Transverse colon (tissue), 4 donors: ENCODE measurements at regions not wholly inside any gene's neighbourhood (a gene's known extent, or its start where the extent isn't known, plus 50 kb on each side); places are given as distances from the start of the nearest gene placed in this dataset.

Source experiments
- DNase-seq: peaks from one replicate; pipeline ENCODE4 v3.0.0-alpha.2; 2019
- H3K27ac ChIP-seq, 4 donors: fragments of 200-600 bp; sonication (generic); 2 replicates each; pipeline ENCODE4 v1.5.1; 2016 to 2018; ENCODE audit warnings: inconsistent platforms in 4 of 4
- H3K27me3 ChIP-seq: fragments of 200-600 bp; sonication (generic); 2 replicates; pipeline ENCODE4 v1.5.1; 2017; ENCODE audit warnings: inconsistent platforms
- H3K36me3 ChIP-seq, 4 donors: fragments of 200-600 bp; sonication (generic); 2 replicates each; pipeline ENCODE4 v1.5.1; 2017 to 2019; ENCODE audit warnings: inconsistent platforms in 4 of 4
- H3K4me1 ChIP-seq, 4 donors: fragments of 200-600 bp; sonication (generic); 2 replicates each; pipeline ENCODE4 v1.5.1; 2017 to 2020; ENCODE audit warnings: inconsistent platforms in 4 of 4
- H3K4me3 ChIP-seq, 4 donors: fragments of 200-600 bp; sonication (generic); 1 replicate in 1 of 4; 2 replicates in 3 of 4; pipeline versions ENCODE4 v1.5.1 to v1.6.1; 2017 to 2019; ENCODE audit warnings: inconsistent platforms in 4 of 4
- H3K9me3 ChIP-seq, 2 donors: fragments of 200-600 bp; sonication (generic); 2 replicates each; pipeline ENCODE4 v1.5.1; 2017 to 2019; ENCODE audit warnings: inconsistent platforms in 2 of 2
- CTCF ChIP-seq, 5 experiments: fragments of 200-600 bp in 3 of 5; fragments of 450-650 bp in 2 of 5; sonication (generic) in 3 of 5; IDR thresholded peaks; 1 replicate in 2 of 5; 2 replicates in 3 of 5; pipeline ENCODE4 v1.5.1; 2016 to 2017; ENCODE audit warnings: antibody characterized with exemption in 5 of 5, inconsistent platforms in 3 of 5, mild to moderate bottlenecking in 2 of 5, moderate library complexity in 1 of 5
- EP300 ChIP-seq: sonication (generic); formaldehyde crosslinking; IDR thresholded peaks from one replicate; pipeline ENCODE4 v1.6.1; 2017; ENCODE audit warnings: antibody characterized with exemption, low read depth
- POLR2A ChIP-seq: fragments of 450-650 bp; IDR thresholded peaks from one replicate; pipeline ENCODE4 v1.6.1; 2016; ENCODE audit warnings: antibody characterized with exemption, mild to moderate bottlenecking, moderate library complexity
- POLR2AphosphoS5 ChIP-seq, 3 donors: sonication (generic); formaldehyde crosslinking; IDR thresholded peaks; one replicate each; pipeline ENCODE4 v1.6.1; 2016; ENCODE audit warnings: antibody characterized with exemption in 3 of 3
- WGBS, 2 donors: methylation state at CpG; one replicate each; pipeline ENCODE4 v1.1.5; 2018; ENCODE audit warnings: low coverage in 1 of 2; 5-methylcytosine and 5-hydroxymethylcytosine counted together
- in situ Hi-C, 4 donors: fragments of 200-750 bp; cut with MboI; loops; one replicate each; pipeline versions ENCODE4 v1.15.0 to v1.15.1; 2017; ENCODE audit warnings: low sequenced_read_pairs in 3 of 4, low pct_ligation_motif_present in 1 of 4, low pct_unique_long_range_greater_than_20kb in 1 of 4
- intact Hi-C: fragments of 100-400 bp; cut with DNase I; formaldehyde crosslinking; loops from one replicate; pipeline ENCODE4 v1.15.1; 2023; ENCODE audit warnings: low total_unique reads

GRCh38 chr3:73727854-73728253 is 103.1 kb upstream of the PDZRN3 start:
- no peaks in the 10 kb centered on the region for H3K36me3 ChIP-seq
- H3K4me1 ChIP-seq: peaks cover 0 to 16% (median 6%) of the 10 kb centered on the region in 4 donors
- no peak for DNase-seq
- no peaks in the 10 kb centered on the region for H3K27me3 ChIP-seq
- in situ Hi-C loops (no loop called here), intact Hi-C loops (loop anchor here (2.0 kb wide), 1 partner anchor 103 kb away; the partner anchor contains the start of gene PDZRN3)
- no peak for TF ChIP-seq POLR2A
- TF ChIP-seq CTCF (IDR thresholded peaks at IDR 0.05): no peak
- no peak for TF ChIP-seq POLR2AphosphoS5 (IDR thresholded peaks at IDR 0.05)
- no peak for TF ChIP-seq EP300
- H3K27ac ChIP-seq: peak overlapping the region; percentile 60 to 79 (median 72)
- H3K9me3 ChIP-seq: no peaks in the 10 kb centered on the region
- no peak overlapping the region for H3K4me3 ChIP-seq
- WGBS, 2 donors: 50 to 71% methylated on average over 2 of the region's 2 CpGs

GRCh38 chr3:73727117-73727821 is 102.5 kb upstream of the PDZRN3 start:
- in situ Hi-C loops (no loop called here), intact Hi-C loops (loop anchor here (2.0 kb wide), 1 partner anchor 102 kb away; the partner anchor contains the start of gene PDZRN3)
- no peaks in the 10 kb centered on the region for H3K27me3 ChIP-seq
- no peak for TF ChIP-seq POLR2A
- TF ChIP-seq POLR2AphosphoS5 (IDR thresholded peaks at IDR 0.05): peak in 2 of 3 donors; percentile 72
- peak; percentile 39 for TF ChIP-seq EP300
- no peak for TF ChIP-seq CTCF (IDR thresholded peaks at IDR 0.05)
- H3K4me3 ChIP-seq: no peak overlapping the region
- H3K36me3 ChIP-seq: no peaks in the 10 kb centered on the region
- no peaks in the 10 kb centered on the region for H3K9me3 ChIP-seq
- WGBS, 2 donors: 48 to 58% methylated on average over 4 to 8 of the region's 8 CpGs
- H3K27ac ChIP-seq: peak overlapping the region; percentile 60 to 79 (median 72)
- no peak for DNase-seq
- H3K4me1 ChIP-seq: peaks cover 0 to 16% (median 6%) of the 10 kb centered on the region in 4 donors

GRCh38 chr3:73723596-73723995 is 98.9 kb upstream of the PDZRN3 start:
- Histone ChIP-seq H3K27me3 (no peaks in the 10 kb centered on the region), H3K4me1 (peaks cover 3 to 36% (median 18%) of the 10 kb centered on the region in 4 donors), H3K36me3 (no peaks in the 10 kb centered on the region), H3K27ac (no peak overlapping the region), H3K9me3 (no peaks in the 10 kb centered on the region), H3K4me3 (no peak overlapping the region)
- intact Hi-C loops (no loop called here), in situ Hi-C loops (no loop called here)
- no peak for DNase-seq
- TF ChIP-seq POLR2AphosphoS5 (IDR thresholded peaks at IDR 0.05): no peak
- WGBS, 2 donors: 73% methylated on average over 3 of the region's 3 CpGs; no CpG with 5 or more reads in 1 of the 2 donors

GRCh38 chr3:73719861-73720260 is 95.1 kb upstream of the PDZRN3 start:
- intact Hi-C loops (no loop called here), in situ Hi-C loops (no loop called here)
- H3K9me3 ChIP-seq: no peaks in the 10 kb centered on the region
- H3K27me3 ChIP-seq: no peaks in the 10 kb centered on the region
- H3K4me3 ChIP-seq: peak overlapping the region in 1 of 4 donors; percentile 16
- H3K36me3 ChIP-seq: no peaks in the 10 kb centered on the region
- TF ChIP-seq EP300: no peak
- peak in 2 of 3 donors; percentile 23 to 30 for TF ChIP-seq POLR2AphosphoS5 (IDR thresholded peaks at IDR 0.05)
- TF ChIP-seq CTCF (IDR thresholded peaks at IDR 0.05): no peak
- no peak for TF ChIP-seq POLR2A
- H3K4me1 ChIP-seq: peaks cover 0 to 25% (median 16%) of the 10 kb centered on the region in 4 donors
- peak overlapping the region; percentile 67 to 81 (median 78) for H3K27ac ChIP-seq
- DNase-seq: peak; percentile 54
- WGBS, 2 donors: 20 to 28% methylated on average over 6 of the region's 6 CpGs
